GM04504 (cell line): ENCODE measurements at regions not wholly inside any gene's neighbourhood (a gene's known extent, or its start where the extent isn't known, plus 50 kb on each side); places are given as distances from the start of the nearest gene placed in this dataset.

Experiments
- DNase-seq: peaks from one replicate; pipeline ENCODE4 v3.0.0-alpha.2; 2012; ENCODE audit warnings: low read depth

GRCh38 chr18:37649930-37650329, 84.3 kb upstream of the CELF4 start:
- DNase-seq: no peak

GRCh38 chr18:37649416-37649815, 83.8 kb upstream of the CELF4 start:
- no peak for DNase-seq

- no peak for DNase-seq
Measured at GRCh38 chr18:37641573-37641972, 76.0 kb upstream of the CELF4 start.

- DNase-seq: no peak
Measured at GRCh38 chr18:37640504-37640903, 74.9 kb upstream of the CELF4 start.

- no peak for DNase-seq
Measured at GRCh38 chr18:37639846-37640245, 74.2 kb upstream of the CELF4 start.

- DNase-seq: no peak
Measured at GRCh38 chr18:37637478-37637850, 71.9 kb upstream of the CELF4 start.

- DNase-seq: no peak
Measured at GRCh38 chr18:37636831-37637477, 71.4 kb upstream of the CELF4 start.

GRCh38 chr18:37634516-37634915, 68.9 kb upstream of the CELF4 start:
- no peak for DNase-seq

- no peak for DNase-seq
Measured at GRCh38 chr18:37631422-37631821, 65.8 kb upstream of the CELF4 start.

- DNase-seq: no peak
Measured at GRCh38 chr18:37630334-37630733, 64.7 kb upstream of the CELF4 start.

- DNase-seq: no peak
Measured at GRCh38 chr18:37628470-37629220, 63.0 kb upstream of the CELF4 start.

- DNase-seq: no peak
Measured at GRCh38 chr18:37624318-37624717, 58.7 kb upstream of the CELF4 start.

- DNase-seq: no peak
Measured at GRCh38 chr18:37619964-37620363, 54.4 kb upstream of the CELF4 start.

- no peak for DNase-seq
Measured at GRCh38 chr18:37617623-37618022, 52.0 kb upstream of the CELF4 start.
